HEK293 (cell line): ENCODE measurements at regions not wholly inside any gene's neighbourhood (a gene's known extent, or its start where the extent isn't known, plus 50 kb on each side); places are given as distances from the start of the nearest gene placed in this dataset.

Experiments
- GLI4 ChIP-seq: fragments of 450-650 bp; formaldehyde crosslinking; IDR thresholded peaks from 2 replicates; pipeline ENCODE4 v1.5.1; 2016; ENCODE audit warnings: missing biosample characterization, missing genetic modification characterization
- GLIS1 ChIP-seq: fragments of 450-650 bp; formaldehyde crosslinking; IDR thresholded peaks from 2 replicates; pipeline ENCODE4 v1.5.1; 2016; ENCODE audit warnings: missing biosample characterization, missing genetic modification characterization
- HOXD13 ChIP-seq: sonication (generic); formaldehyde crosslinking; IDR thresholded peaks from 2 replicates; pipeline ENCODE4 v1.8.0; 2022; ENCODE audit warnings: missing genetic modification reagents, borderline replicate concordance
- KLF8 ChIP-seq: fragments of 450-650 bp; formaldehyde crosslinking; IDR thresholded peaks from 2 replicates; pipeline ENCODE4 v1.5.1; 2016; ENCODE audit warnings: missing biosample characterization, missing genetic modification characterization
- OVOL3 ChIP-seq: fragments of 450-650 bp; formaldehyde crosslinking; IDR thresholded peaks from 2 replicates; pipeline ENCODE4 v1.5.1; 2016; ENCODE audit warnings: missing biosample characterization, missing genetic modification characterization
- PRDM1 ChIP-seq: fragments of 450-650 bp; formaldehyde crosslinking; IDR thresholded peaks from 2 replicates; pipeline ENCODE4; 2016; ENCODE audit warnings: missing biosample characterization, missing genetic modification characterization
- PRDM6 ChIP-seq: fragments of 450-650 bp; formaldehyde crosslinking; IDR thresholded peaks from 2 replicates; pipeline ENCODE4 v1.5.1; 2017; ENCODE audit warnings: missing biosample characterization, missing genetic modification characterization
- YY1 ChIP-seq: fragments of 450-650 bp; formaldehyde crosslinking; IDR thresholded peaks from 2 replicates; pipeline ENCODE4 v1.5.1; 2018; ENCODE audit warnings: missing biosample characterization, missing genetic modification characterization
- ZBTB48 ChIP-seq: fragments of 450-650 bp; formaldehyde crosslinking; IDR thresholded peaks from 2 replicates; pipeline ENCODE4 v1.5.1; 2016; ENCODE audit warnings: missing biosample characterization, missing genetic modification characterization
- ZFHX2 ChIP-seq: fragments of 450-650 bp; formaldehyde crosslinking; conservative IDR thresholded peaks from 2 replicates; pipeline ENCODE4 v1.5.1; 2016; ENCODE audit warnings: missing biosample characterization, missing genetic modification characterization
- ZIC2 ChIP-seq: fragments of 450-650 bp; formaldehyde crosslinking; IDR thresholded peaks from 2 replicates; pipeline ENCODE4 v1.5.1; 2016; ENCODE audit warnings: missing biosample characterization, missing genetic modification characterization
- ZNF16 ChIP-seq: fragments of 450-650 bp; formaldehyde crosslinking; IDR thresholded peaks from 2 replicates; pipeline ENCODE4 v1.5.1; 2016; ENCODE audit warnings: low read depth, missing biosample characterization, missing genetic modification characterization
- ZNF169 ChIP-seq: fragments of 450-650 bp; formaldehyde crosslinking; IDR thresholded peaks from 2 replicates; pipeline ENCODE4 v1.5.1; 2016; ENCODE audit warnings: missing biosample characterization, missing genetic modification characterization
- ZNF202 ChIP-seq: fragments of 450-650 bp; formaldehyde crosslinking; IDR thresholded peaks from 2 replicates; pipeline ENCODE4 v1.5.1; 2016; ENCODE audit warnings: missing biosample characterization, missing genetic modification characterization, borderline replicate concordance
- ZNF404 ChIP-seq: fragments of 450-650 bp; formaldehyde crosslinking; IDR thresholded peaks from 2 replicates; pipeline ENCODE4 v1.5.1; 2017; ENCODE audit warnings: missing biosample characterization, missing genetic modification characterization
- ZNF426 ChIP-seq: fragments of 450-650 bp; formaldehyde crosslinking; IDR thresholded peaks from 2 replicates; pipeline ENCODE4 v1.5.1; 2017; ENCODE audit warnings: missing biosample characterization, missing genetic modification characterization, mild to moderate bottlenecking, inconsistent platforms, moderate library complexity
- ZNF544 ChIP-seq: fragments of 450-650 bp; formaldehyde crosslinking; IDR thresholded peaks from 2 replicates; pipeline ENCODE4 v1.5.0; 2017; ENCODE audit warnings: missing biosample characterization, missing genetic modification characterization
- ZNF561 ChIP-seq: fragments of 450-650 bp; IDR thresholded peaks from 2 replicates; pipeline ENCODE4 v1.5.1; 2018; ENCODE audit warnings: missing biosample characterization, missing genetic modification characterization, borderline replicate concordance
- ZNF626 ChIP-seq: fragments of 450-650 bp; sonication (Bioruptor Pico); formaldehyde crosslinking; IDR thresholded peaks from 2 replicates; pipeline ENCODE4 v1.5.1; 2018; ENCODE audit warnings: missing biosample characterization, missing genetic modification characterization, inconsistent platforms
- ZNF670 ChIP-seq: fragments of 450-650 bp; formaldehyde crosslinking; IDR thresholded peaks from 2 replicates; pipeline ENCODE4 v1.5.1; 2016; ENCODE audit warnings: missing biosample characterization, missing genetic modification characterization, low read depth
- ZNF701 ChIP-seq: fragments of 450-650 bp; formaldehyde crosslinking; IDR thresholded peaks from 2 replicates; pipeline ENCODE4 v1.5.1; 2016; ENCODE audit warnings: missing biosample characterization, missing genetic modification characterization
- ZNF747 ChIP-seq: fragments of 450-650 bp; formaldehyde crosslinking; IDR thresholded peaks from 2 replicates; pipeline ENCODE4 v1.5.1; 2016; ENCODE audit warnings: missing biosample characterization, missing genetic modification characterization
- ZNF837 ChIP-seq: fragments of 450-650 bp; formaldehyde crosslinking; IDR thresholded peaks from 2 replicates; pipeline ENCODE4 v1.5.1; 2016; ENCODE audit warnings: missing biosample characterization, missing genetic modification characterization
- TF ChIP-seq, protein P1 (sequence below): fragments of 450-650 bp; formaldehyde crosslinking; IDR thresholded peaks from 2 replicates; pipeline ENCODE4 v1.5.1; 2016; ENCODE audit warnings: missing biosample characterization, missing genetic modification characterization
- TF ChIP-seq, protein P2 (sequence below): fragments of 450-650 bp; formaldehyde crosslinking; IDR thresholded peaks from 2 replicates; pipeline ENCODE4 v1.5.1; 2016; ENCODE audit warnings: missing biosample characterization, missing genetic modification characterization
- TF ChIP-seq, protein P3 (sequence below): fragments of 450-650 bp; formaldehyde crosslinking; IDR thresholded peaks from 2 replicates; pipeline ENCODE4 v1.5.1; 2016; ENCODE audit warnings: missing biosample characterization, missing genetic modification characterization
- TF ChIP-seq, protein P4 (sequence below): fragments of 450-650 bp; formaldehyde crosslinking; IDR thresholded peaks from 2 replicates; pipeline ENCODE4 v1.5.1; 2016; ENCODE audit warnings: missing biosample characterization, missing genetic modification characterization
- TF ChIP-seq, protein P5 (sequence below): fragments of 450-650 bp; formaldehyde crosslinking; IDR thresholded peaks from 2 replicates; pipeline ENCODE4 v1.5.1; 2016; ENCODE audit warnings: missing biosample characterization, missing genetic modification characterization
- TF ChIP-seq, protein P6 (sequence below): fragments of 450-650 bp; formaldehyde crosslinking; IDR thresholded peaks from 2 replicates; pipeline ENCODE4 v1.5.1; 2017; ENCODE audit warnings: missing biosample characterization, missing genetic modification characterization

DNA sequence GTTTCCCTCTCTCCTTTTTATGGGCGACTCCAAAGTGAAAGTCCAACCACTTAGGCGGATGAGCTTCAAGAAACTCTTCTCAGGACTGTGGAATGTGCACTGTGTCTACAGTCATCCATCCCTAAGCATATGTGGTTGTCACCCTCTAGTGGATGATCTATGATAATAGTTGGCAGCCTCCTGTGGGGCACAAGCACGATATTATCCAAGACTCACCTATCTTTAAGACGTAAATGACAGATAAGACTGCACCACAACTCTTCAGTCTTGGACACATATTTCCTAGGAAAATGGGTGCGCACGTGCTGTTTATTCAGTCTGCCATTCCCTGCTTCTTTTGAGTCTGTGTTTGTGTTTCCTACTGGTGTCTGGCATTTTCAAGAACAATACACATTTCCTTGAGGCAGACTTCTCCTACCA, 145.5 kb upstream of the CTAGE1 start (continued):
- TF ChIP-seq, protein P1, sequence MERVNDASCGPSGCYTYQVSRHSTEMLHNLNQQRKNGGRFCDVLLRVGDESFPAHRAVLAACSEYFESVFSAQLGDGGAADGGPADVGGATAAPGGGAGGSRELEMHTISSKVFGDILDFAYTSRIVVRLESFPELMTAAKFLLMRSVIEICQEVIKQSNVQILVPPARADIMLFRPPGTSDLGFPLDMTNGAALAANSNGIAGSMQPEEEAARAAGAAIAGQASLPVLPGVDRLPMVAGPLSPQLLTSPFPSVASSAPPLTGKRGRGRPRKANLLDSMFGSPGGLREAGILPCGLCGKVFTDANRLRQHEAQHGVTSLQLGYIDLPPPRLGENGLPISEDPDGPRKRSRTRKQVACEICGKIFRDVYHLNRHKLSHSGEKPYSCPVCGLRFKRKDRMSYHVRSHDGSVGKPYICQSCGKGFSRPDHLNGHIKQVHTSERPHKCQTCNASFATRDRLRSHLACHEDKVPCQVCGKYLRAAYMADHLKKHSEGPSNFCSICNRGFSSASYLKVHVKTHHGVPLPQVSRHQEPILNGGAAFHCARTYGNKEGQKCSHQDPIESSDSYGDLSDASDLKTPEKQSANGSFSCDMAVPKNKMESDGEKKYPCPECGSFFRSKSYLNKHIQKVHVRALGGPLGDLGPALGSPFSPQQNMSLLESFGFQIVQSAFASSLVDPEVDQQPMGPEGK (tag by site-specific recombination): no peak
- TF ChIP-seq PRDM6 (tag by site-specific recombination): peak; percentile 17; the same call in 1 of the 2 replicates
- TF ChIP-seq ZNF747 (tag by site-specific recombination): no peak
- TF ChIP-seq GLI4 (tag by site-specific recombination): no peak
- no peak for TF ChIP-seq ZNF701 (tag by site-specific recombination)
- no peak for TF ChIP-seq HOXD13
- no peak for TF ChIP-seq ZNF561 (tag by site-specific recombination)
- TF ChIP-seq ZNF16 (tag by site-specific recombination): no peak
- TF ChIP-seq, protein P2, sequence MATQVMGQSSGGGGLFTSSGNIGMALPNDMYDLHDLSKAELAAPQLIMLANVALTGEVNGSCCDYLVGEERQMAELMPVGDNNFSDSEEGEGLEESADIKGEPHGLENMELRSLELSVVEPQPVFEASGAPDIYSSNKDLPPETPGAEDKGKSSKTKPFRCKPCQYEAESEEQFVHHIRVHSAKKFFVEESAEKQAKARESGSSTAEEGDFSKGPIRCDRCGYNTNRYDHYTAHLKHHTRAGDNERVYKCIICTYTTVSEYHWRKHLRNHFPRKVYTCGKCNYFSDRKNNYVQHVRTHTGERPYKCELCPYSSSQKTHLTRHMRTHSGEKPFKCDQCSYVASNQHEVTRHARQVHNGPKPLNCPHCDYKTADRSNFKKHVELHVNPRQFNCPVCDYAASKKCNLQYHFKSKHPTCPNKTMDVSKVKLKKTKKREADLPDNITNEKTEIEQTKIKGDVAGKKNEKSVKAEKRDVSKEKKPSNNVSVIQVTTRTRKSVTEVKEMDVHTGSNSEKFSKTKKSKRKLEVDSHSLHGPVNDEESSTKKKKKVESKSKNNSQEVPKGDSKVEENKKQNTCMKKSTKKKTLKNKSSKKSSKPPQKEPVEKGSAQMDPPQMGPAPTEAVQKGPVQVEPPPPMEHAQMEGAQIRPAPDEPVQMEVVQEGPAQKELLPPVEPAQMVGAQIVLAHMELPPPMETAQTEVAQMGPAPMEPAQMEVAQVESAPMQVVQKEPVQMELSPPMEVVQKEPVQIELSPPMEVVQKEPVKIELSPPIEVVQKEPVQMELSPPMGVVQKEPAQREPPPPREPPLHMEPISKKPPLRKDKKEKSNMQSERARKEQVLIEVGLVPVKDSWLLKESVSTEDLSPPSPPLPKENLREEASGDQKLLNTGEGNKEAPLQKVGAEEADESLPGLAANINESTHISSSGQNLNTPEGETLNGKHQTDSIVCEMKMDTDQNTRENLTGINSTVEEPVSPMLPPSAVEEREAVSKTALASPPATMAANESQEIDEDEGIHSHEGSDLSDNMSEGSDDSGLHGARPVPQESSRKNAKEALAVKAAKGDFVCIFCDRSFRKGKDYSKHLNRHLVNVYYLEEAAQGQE: no peak
- no peak for TF ChIP-seq ZNF544
- TF ChIP-seq ZNF837 (tag by site-specific recombination): no peak
- no peak for TF ChIP-seq ZNF202 (tag by site-specific recombination)
- 0 out of 2 replicates have a peak, but pooled peaks have one; percentile 48 for TF ChIP-seq ZNF626
- TF ChIP-seq OVOL3: no peak
- TF ChIP-seq, protein P3, sequence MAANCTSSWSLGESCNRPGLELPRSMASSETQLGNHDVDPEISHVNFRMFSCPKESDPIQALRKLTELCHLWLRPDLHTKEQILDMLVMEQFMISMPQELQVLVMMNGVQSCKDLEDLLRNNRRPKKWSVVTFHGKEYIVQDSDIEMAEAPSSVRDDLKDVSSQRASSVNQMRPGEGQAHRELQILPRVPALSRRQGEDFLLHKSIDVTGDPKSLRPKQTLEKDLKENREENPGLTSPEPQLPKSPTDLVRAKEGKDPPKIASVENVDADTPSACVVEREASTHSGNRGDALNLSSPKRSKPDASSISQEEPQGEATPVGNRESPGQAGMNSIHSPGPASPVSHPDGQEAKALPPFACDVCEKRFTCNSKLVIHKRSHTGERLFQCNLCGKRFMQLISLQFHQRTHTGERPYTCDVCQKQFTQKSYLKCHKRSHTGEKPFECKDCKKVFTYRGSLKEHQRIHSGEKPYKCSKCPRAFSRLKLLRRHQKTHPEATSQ: no peak
- TF ChIP-seq ZIC2 (tag by site-specific recombination): no peak
- TF ChIP-seq ZNF426 (tag by site-specific recombination): no peak
- peak; percentile 84 for TF ChIP-seq PRDM1 (tag by site-specific recombination)
- TF ChIP-seq GLIS1 (tag by site-specific recombination): peak; percentile 41; the same call in 1 of the 2 replicates
- TF ChIP-seq ZNF670 (tag by site-specific recombination): no peak
- TF ChIP-seq YY1 (tag by site-specific recombination): no peak
- TF ChIP-seq, protein P4, sequence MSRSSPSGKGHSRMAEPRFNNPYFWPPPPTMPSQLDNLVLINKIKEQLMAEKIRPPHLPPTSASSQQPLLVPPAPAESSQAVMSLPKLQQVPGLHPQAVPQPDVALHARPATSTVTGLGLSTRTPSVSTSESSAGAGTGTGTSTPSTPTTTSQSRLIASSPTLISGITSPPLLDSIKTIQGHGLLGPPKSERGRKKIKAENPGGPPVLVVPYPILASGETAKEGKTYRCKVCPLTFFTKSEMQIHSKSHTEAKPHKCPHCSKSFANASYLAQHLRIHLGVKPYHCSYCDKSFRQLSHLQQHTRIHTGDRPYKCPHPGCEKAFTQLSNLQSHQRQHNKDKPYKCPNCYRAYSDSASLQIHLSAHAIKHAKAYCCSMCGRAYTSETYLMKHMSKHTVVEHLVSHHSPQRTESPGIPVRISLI (tag by site-specific recombination): no peak
- TF ChIP-seq KLF8 (tag by site-specific recombination): no peak
- TF ChIP-seq, protein P5, sequence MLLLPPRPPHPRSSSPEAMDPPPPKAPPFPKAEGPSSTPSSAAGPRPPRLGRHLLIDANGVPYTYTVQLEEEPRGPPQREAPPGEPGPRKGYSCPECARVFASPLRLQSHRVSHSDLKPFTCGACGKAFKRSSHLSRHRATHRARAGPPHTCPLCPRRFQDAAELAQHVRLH (tag by site-specific recombination): no peak
- TF ChIP-seq ZBTB48 (tag by site-specific recombination): 0 out of 2 replicates have a peak, but pooled peaks have one; percentile 33
- TF ChIP-seq ZNF404 (tag by site-specific recombination): no peak
- TF ChIP-seq ZFHX2 (tag by site-specific recombination): no peak
- no peak for TF ChIP-seq ZNF169 (tag by site-specific recombination)
- TF ChIP-seq, protein P6, sequence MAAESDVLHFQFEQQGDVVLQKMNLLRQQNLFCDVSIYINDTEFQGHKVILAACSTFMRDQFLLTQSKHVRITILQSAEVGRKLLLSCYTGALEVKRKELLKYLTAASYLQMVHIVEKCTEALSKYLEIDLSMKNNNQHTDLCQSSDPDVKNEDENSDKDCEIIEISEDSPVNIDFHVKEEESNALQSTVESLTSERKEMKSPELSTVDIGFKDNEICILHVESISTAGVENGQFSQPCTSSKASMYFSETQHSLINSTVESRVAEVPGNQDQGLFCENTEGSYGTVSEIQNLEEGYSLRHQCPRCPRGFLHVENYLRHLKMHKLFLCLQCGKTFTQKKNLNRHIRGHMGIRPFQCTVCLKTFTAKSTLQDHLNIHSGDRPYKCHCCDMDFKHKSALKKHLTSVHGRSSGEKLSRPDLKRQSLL (tag by site-specific recombination): no peak
